NB4 (cell line): ENCODE measurements at regions not wholly inside any gene's neighbourhood (a gene's known extent, or its start where the extent isn't known, plus 50 kb on each side); places are given as distances from the start of the nearest gene placed in this dataset.

Source experiments
- CTCF ChIP-seq: IDR thresholded peaks from one replicate; pipeline ENCODE4 v1.5.1; 2012; ENCODE audit warnings: low read depth, low read length
- MAX ChIP-seq: IDR thresholded peaks from 2 replicates; pipeline ENCODE4 v1.6.1; 2011; ENCODE audit warnings: low read depth, low read length

GRCh38 chr10:132468651-132469050 is 68.9 kb upstream of the INPP5A start:
- TF ChIP-seq CTCF, result no peak
- TF ChIP-seq MAX, result no peak
